ENCODE measurements at regions not wholly inside any gene's neighbourhood (a gene's known extent, or its start where the extent isn't known, plus 50 kb on each side); places are given as distances from the start of the nearest gene placed in this dataset.

GRCh38 chr10:91149550-91149949 lies 70.9 kb upstream of the PCGF5 start:
- TF ChIP-seq POLR2A (IDR thresholded peaks at IDR 0.05) (no peak), CTCF (IDR thresholded peaks at IDR 0.05) (no peak), POLR2AphosphoS5 (IDR thresholded peaks at IDR 0.05) (no peak)

All from suprapubic skin (tissue), 4 donors.